ENCODE measurements at regions not wholly inside any gene's neighbourhood (a gene's known extent, or its start where the extent isn't known, plus 50 kb on each side); places are given as distances from the start of the nearest gene placed in this dataset.

DNA sequence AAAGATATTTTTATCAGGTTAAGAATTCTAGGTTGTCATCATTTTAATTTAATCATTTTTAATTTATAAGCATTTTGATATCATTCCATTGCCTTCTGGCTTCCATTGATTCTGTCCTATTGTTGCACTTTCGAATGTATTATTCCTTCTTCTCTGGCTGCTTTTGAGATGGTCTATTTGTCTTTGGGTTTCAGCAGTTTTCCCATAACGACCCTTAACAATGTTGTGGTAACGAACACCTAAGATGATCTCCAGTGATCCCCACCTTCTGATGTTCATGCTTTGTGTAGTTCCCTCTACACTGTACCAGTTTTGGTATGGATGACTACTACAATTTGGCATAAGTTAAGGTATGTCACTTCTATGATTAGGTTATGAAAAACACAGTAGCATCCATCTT is 59.9 kb downstream of the MINAR1 start:
- ChIA-PET CTCF (ENCODE audit: unreplicated experiment) (no interaction called here), POLR2A (no interaction called here)
- no TSS peak for BruUV-seq (replicated peaks)
- no peak for TF ChIP-seq EZH2phosphoT487 (IDR thresholded peaks at IDR 0.05; ENCODE audit: borderline replicate concordance, low read depth, low read length)
- no peak for TF ChIP-seq CTCF (conservative IDR thresholded peaks at IDR 0.05; ENCODE audit: low read length)
- no peaks in the 10 kb centered on the region for H3K4me1 ChIP-seq (ENCODE audit: insufficient read depth, low read length, poor library complexity, severe bottlenecking)
- no peaks in the 10 kb centered on the region for H3K9me3 ChIP-seq (ENCODE audit: low read length)
- DNase-seq (ENCODE audit: low spot score): no peak
- H3K4me2 ChIP-seq (ENCODE audit: low read length): no peak overlapping the region
- no peak overlapping the region for H2AFZ ChIP-seq (ENCODE audit: low read length)
- H3K79me2 ChIP-seq (ENCODE audit: insufficient read depth, low read depth, low read length): no peaks in the 10 kb centered on the region
- no peak overlapping the region for H3K27ac ChIP-seq (ENCODE audit: low read depth, low read length, poor library complexity, severe bottlenecking)
- H3K36me3 ChIP-seq (ENCODE audit: insufficient read depth, low read length): no peaks in the 10 kb centered on the region
- H4K20me1 ChIP-seq (ENCODE audit: insufficient read depth, low read length): no peaks in the 10 kb centered on the region
- intact Hi-C loops (cut with micrococcal nuclease; ENCODE audit: unreplicated experiment): no loop called here
- no peak overlapping the region for H3K4me3 ChIP-seq (ENCODE audit: low read depth, low read length, poor library complexity, severe bottlenecking)
- no peaks in the 10 kb centered on the region for H3K9me2 ChIP-seq (ENCODE audit: insufficient read depth, low read length)

GRCh38 chr15:79494384-79494909 is 62.3 kb downstream of the MINAR1 start:
- no peak overlapping the region for H3K4me2 ChIP-seq (ENCODE audit: low read length)
- no peak for DNase-seq (ENCODE audit: low spot score)
- H4K20me1 ChIP-seq (ENCODE audit: insufficient read depth, low read length): no peaks in the 10 kb centered on the region
- intact Hi-C loops (cut with micrococcal nuclease; ENCODE audit: unreplicated experiment): no loop called here
- POLR2A ChIA-PET: no interaction called here
- CTCF ChIA-PET (ENCODE audit: unreplicated experiment): no interaction called here
- no peak overlapping the region for H2AFZ ChIP-seq (ENCODE audit: low read length)
- H3K36me3 ChIP-seq (ENCODE audit: insufficient read depth, low read length): no peaks in the 10 kb centered on the region
- H3K4me3 ChIP-seq (ENCODE audit: low read depth, low read length, poor library complexity, severe bottlenecking): no peak overlapping the region
- no peaks in the 10 kb centered on the region for H3K79me2 ChIP-seq (ENCODE audit: insufficient read depth, low read depth, low read length)
- no peaks in the 10 kb centered on the region for H3K9me3 ChIP-seq (ENCODE audit: low read length)
- H3K9me2 ChIP-seq (ENCODE audit: insufficient read depth, low read length): no peaks in the 10 kb centered on the region
- no peaks in the 10 kb centered on the region for H3K4me1 ChIP-seq (ENCODE audit: insufficient read depth, low read length, poor library complexity, severe bottlenecking)
- BruUV-seq (replicated peaks): no TSS peak
- H3K27ac ChIP-seq (ENCODE audit: low read depth, low read length, poor library complexity, severe bottlenecking): no peak overlapping the region
- TF ChIP-seq EZH2phosphoT487 (IDR thresholded peaks at IDR 0.05; ENCODE audit: borderline replicate concordance, low read depth, low read length): no peak
- no peak for TF ChIP-seq CTCF (conservative IDR thresholded peaks at IDR 0.05; ENCODE audit: low read length)

GRCh38 chr15:79494963-79495755 is 63.0 kb downstream of the MINAR1 start:
- no peaks in the 10 kb centered on the region for H3K79me2 ChIP-seq (ENCODE audit: insufficient read depth, low read depth, low read length)
- BruUV-seq (replicated peaks): no TSS peak
- no peak overlapping the region for H3K4me2 ChIP-seq (ENCODE audit: low read length)
- H3K9me3 ChIP-seq (ENCODE audit: low read length): no peaks in the 10 kb centered on the region
- TF ChIP-seq EZH2phosphoT487 (IDR thresholded peaks at IDR 0.05; ENCODE audit: borderline replicate concordance, low read depth, low read length) (no peak), CTCF (conservative IDR thresholded peaks at IDR 0.05; ENCODE audit: low read length) (no peak)
- no peaks in the 10 kb centered on the region for H4K20me1 ChIP-seq (ENCODE audit: insufficient read depth, low read length)
- no peak overlapping the region for H2AFZ ChIP-seq (ENCODE audit: low read length)
- no peaks in the 10 kb centered on the region for H3K9me2 ChIP-seq (ENCODE audit: insufficient read depth, low read length)
- ChIA-PET CTCF (ENCODE audit: unreplicated experiment) (no interaction called here), POLR2A (no interaction called here)
- no peak overlapping the region for H3K27ac ChIP-seq (ENCODE audit: low read depth, low read length, poor library complexity, severe bottlenecking)
- no peaks in the 10 kb centered on the region for H3K36me3 ChIP-seq (ENCODE audit: insufficient read depth, low read length)
- intact Hi-C loops (cut with micrococcal nuclease; ENCODE audit: unreplicated experiment): no loop called here
- no peaks in the 10 kb centered on the region for H3K4me1 ChIP-seq (ENCODE audit: insufficient read depth, low read length, poor library complexity, severe bottlenecking)
- DNase-seq (ENCODE audit: low spot score): no peak
- no peak overlapping the region for H3K4me3 ChIP-seq (ENCODE audit: low read depth, low read length, poor library complexity, severe bottlenecking)
